ENCODE measurements at regions not wholly inside any gene's neighbourhood (a gene's known extent, or its start where the extent isn't known, plus 50 kb on each side); places are given as distances from the start of the nearest gene placed in this dataset.
"Not testable (repeated sequence)": the region's sequence is repeated elsewhere in the genome, so short reads cannot be mapped to it uniquely, and the experiment has no call there.

DNA sequence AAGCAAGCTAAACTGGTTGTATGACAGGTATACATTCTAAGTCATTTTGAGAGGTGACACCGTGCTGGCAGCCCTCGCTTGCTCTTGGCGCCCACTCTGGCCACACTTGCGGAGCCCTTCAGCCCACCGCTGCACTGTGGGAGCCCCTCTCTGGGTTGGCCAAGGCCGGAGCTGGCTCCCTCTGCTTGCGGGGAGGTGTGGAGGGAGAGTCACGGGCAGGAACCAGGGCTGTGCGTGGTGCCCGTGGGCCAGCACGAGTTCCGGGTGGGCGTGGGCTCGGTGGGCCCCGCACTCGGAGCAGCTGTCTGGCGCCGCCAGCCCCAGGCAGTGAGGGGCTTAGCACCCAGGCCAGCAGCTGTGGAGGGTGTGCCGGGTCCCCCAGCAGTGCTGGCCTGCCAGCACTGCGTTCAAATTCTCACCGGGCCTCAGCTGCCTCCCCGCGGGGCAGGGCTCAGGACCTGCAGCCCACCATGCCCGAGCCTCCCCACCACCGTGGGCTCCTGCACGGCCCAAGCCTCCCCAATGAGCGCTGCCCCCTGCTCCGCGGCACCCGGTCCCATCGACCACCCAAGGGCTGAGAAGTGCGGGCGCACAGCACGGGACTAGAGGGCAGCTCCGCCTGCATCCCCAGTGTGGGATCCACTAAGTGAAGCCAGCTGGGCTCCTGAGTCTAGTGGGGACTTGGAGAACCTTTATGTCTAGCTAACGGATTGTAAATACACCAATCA, 269.0 kb upstream of the MKLN1 start:
- DNase-seq, result not testable (repeated sequence)

DNA sequence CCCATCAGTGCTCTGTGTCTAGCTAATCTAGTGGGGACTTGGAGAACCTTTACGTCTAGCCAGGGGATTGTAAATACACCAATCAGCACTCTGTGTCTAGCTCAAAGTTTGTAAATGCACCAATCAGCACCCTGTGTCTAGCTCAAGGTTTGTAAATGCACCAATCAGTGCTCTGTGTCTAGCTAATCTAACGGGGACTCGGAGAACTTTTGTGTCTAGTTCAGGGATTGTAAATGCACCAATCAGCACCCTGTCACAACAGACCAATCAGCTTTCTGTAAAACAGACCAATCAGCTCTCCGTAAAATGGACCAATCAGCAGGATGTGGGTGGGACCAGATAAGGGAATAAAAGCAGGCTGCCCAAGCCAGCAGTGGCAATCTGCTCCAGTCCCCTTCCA, 268.3 kb upstream of the MKLN1 start:
- not testable (repeated sequence) for DNase-seq

DNA sequence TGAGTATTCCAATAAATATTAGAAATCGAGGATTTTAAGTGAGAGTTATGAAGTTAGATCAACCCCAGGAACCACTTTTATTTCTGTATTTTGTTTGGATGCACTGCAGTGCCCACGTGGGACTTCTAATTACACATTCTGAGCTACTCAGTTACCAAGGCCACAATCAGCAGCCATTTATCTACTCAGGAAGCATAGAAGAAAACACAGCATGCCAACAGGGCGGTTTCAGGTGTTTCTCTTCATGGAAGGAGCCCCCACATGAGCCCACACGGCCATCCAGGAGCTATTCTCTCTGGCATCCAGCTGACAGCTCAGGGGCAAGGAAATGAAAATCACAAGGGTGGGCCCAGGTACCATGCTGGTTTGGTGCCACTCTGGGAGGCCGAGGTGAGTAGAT, 266.5 kb upstream of the MKLN1 start:
- no peak for DNase-seq

DNA sequence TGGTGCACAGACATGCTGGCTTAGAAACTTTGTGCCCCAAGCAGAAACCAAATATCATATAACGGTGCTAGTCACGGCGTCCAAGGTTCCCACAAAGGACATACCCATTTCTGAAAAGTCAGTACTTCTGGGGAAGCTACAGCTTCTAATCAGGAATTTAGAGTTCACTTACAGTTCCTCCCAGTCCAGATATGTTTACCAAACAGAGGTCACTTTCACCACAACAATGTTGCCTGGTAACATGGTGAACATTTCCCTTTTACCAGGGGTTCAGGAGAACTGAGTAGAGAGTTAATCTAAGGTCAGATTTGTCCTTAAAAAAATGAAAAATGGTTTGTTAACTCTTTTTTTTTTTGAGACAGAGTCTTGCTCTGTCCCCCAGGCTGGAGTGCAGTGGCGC, 265.9 kb upstream of the MKLN1 start:
- no peak for DNase-seq

DNA sequence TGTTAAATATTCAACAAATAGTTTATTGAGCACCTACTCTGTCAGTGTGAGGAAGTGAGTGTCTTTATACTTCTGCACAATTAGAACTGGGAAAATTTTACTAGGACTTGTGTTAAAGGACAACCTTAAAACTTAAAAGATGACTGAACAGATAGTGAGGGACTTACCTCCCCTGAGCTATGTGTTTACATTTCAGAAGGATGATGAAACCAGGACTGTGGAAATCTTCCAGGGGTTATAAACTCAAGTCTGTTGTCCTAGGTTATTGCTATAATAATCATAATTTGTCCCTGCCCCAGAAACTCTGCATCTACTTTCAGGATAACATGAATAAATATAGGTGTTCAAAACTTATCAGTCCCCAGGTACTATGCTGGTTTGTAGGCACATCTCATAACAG, 261.0 kb upstream of the MKLN1 start:
- DNase-seq, result no peak

DNA sequence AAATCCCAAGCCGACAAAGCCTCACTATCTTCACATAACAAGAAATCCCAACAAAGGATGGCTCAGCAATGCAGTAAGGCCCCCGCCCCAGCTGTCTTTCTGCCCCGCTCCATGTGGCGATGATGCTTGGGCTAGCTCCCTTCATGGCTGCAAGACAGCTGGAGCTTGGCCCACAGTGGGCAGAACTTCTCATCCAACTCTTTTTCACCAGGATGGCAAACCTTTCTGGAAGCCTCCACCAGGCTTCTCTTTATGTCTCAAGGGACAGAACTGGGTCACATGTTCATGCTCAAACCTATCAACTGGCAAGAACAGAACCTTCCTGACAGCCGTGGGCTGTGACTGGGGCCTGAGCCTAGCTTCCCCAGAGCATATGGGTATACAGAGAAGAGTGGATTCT, 260.5 kb upstream of the MKLN1 start:
- no peak for DNase-seq

DNA sequence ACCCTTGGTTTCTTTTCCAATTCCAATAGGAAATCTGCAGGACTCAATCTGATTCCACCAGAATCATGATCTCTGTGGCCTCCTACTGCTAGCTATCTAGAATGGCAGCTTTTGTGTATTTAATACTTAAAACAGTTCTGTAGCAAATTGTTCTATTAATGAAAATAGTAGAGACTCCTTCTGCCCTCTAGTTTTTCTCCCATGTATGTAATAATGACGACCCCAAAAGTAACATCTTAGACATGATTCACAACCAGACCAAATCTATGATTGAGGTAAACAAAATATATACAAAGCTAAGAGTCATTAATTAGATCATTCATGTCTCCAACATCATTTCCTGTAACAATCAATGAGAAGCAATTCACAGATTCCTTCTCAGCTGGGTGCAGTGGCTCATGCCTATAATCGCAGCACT, 259.1 kb upstream of the MKLN1 start:
- DNase-seq, result no peak

DNA sequence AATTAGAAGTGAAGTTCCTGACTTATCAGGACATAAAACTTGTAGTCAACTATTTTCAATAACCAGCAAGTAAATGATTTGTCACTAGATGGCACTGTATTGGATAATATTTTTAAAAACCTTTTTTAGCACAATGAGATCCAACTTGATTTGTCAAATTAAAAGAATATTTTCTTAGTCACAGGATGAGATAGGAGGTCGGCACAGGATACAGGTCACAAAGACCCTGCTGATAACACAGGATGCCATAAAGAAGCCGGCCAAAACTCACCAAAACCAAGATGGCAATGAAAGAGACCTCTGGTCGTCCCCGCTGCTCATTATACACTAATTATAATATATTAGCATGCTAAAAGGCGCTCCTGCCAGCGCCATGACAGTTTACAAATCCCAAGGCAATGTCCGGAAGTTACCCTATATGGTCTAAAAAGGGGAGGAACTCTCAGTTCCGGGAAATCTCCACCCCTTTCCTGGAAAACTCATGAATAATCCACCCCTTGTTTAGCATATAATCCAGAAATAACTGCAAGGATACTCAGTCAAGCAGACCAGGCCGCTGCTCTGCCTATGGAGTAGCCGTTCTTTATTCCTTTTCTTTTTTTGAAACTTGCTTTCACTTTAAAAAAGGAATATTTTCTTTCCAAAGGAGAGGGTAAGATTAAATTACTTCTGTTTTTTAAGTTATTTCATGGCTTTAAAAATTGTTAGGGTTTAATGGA, 255.7 kb upstream of the MKLN1 start:
- DNase-seq, result no peak

DNA sequence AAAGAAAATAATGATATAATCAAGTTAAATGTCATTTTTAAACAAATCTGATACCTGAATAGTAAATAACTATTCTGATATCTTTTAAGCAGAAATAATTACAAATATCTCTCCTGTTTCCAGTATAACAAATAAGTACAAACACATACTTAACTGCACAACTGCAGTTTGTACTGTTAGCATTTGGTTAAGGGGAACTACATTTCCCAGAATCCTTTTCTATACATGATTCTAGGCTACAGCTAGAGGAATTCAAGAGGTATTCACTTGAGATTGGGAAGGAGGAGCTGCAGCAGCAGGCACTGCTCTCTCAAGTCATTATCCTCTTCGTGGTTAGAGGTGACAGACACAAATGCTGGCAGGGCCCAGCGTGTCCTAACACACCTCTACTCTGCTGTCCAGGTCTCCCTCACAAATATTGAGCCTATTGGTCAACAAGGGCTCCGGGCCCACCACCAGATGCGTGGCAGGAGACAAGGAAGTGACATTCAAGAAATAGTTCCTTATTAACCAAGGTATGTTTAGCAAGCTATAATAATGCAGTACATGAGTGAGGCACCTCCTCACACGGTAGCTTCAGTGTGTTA, 255.1 kb upstream of the MKLN1 start:
- DNase-seq, result no peak

DNA sequence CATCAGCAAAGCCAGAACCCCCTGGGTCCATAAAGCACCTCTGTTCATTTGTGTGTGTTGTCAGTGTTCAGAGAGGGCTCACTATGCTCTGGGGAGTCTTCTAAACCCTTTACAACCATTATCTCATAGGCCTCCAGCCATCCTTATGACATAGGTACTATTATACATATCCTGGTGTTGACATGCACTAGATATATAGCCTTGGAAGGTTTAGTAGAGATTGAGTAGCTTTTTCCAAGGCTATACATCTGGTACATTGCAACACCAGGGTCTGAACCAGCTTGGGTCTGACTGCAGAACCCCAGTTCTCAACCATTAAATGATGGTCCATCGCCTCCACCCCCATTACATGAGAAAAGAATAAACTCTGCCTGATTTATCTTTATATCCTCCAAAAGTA, 253.6 kb upstream of the MKLN1 start:
- no peak for DNase-seq

DNA sequence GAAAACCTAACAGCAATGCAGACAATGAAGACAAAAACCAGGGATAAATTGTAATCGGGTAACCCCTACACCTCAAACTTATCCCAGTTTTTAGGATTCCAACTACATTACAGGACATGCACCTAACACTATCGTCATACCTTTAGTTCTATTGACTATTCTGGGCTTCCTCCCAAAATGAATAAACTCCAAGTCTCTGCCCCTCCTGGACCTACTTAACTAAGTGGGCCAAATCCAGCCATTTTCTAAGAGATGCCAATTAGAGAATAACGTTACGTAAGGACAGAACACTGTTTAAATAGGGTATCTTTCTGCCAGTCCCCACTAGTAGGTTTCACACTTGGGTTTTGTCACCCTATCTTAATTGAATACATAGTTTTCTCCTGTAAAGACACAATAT, 253.1 kb upstream of the MKLN1 start:
- DNase-seq, result no peak

DNA sequence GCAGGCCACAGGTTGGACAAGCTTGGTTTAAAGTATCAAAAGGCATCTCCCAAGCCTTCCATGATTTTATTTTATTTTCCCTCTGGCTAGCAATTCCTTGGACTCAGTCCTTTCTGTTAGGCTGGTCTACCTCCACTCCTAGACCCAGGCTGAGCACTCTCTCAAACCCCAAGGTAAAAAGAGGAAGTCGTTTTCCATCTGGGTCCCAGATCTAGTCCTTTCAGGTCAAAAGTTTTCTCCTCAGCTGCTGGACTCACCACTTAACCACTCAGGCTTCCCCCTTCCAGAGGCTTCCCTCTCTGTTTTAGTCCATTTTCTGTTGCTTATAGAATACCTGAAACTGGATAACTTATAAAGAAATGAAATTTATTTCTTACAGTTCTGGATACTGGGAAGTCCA, 252.3 kb upstream of the MKLN1 start:
- DNase-seq, result no peak

DNA sequence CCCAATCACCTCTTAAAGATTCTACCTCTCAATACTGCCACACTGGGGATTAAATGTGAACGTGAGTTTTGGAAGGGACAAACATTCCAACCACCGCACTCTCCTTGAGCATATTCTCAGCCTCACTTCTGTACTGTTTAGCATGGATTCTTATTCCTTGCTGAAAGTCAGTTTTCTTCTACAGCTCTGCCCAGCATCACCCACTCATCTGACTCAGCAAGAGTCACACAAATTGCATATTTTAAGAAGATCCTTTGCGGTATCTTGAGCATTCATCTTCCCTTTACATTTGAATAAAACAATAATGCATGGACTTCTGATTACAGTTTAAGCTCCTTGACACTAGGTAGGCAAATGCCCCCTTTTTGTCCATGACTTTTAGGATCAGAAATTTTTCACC, 251.6 kb upstream of the MKLN1 start:
- no peak for DNase-seq

DNA sequence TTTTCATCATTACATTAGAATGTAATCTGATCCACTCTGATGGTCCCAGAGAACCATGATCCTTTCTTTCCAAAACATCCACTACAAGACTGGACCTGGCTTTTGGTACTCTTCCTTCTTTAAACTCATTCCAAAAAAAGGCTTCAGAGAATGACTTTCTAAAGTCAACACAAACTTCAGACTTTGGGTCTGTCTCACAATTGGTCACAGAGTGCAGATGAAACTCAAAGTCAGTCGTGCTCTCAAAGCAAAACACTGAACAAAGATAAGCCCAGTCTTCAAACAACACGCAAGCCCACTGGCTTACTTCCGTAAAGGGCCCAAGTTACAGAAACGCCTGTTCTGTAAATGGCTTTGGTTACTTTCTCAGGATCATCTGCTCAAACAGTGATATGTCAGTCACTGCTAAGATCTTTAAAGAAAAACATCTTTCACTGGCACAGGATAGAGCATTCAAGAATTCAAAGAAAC, 250.9 kb upstream of the MKLN1 start:
- no peak for DNase-seq

DNA sequence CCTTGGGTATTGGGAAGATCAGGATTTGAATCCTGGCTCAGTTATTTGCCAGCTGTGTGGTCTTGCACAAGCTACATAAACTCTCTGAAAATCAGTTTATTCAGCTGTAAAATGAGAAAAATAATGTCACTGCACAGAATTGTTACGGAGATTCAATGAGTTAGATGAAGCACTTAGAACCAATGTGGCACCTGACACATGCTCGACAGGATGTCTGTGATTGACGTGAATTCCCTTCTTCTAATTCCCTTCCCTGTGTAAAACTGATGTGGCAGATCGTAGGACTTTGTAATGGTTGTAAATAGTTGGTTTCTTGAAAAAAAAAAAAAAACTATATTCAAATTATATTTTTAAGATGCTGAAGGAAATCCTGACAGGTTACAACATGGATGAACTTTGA, 249.9 kb upstream of the MKLN1 start:
- DNase-seq, result no peak

DNA sequence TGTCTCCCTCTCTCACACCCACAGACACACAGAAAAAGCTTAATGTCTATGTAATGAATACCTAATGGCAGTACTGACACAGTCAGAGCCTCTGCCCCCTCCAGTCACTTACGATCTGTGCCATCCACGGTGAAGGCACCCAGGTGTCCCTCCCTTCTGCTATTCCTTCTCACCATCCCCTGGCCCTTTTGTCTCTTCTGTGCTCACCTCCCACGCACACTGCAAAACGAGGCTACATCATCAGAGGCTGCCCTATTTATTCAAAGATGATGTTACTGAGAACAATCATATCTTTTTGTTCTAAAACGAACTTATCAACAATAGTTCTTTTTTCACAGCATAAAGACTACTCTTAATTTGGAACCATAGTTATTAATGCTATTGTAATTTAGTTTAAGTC, 246.9 kb upstream of the MKLN1 start:
- no peak for DNase-seq

DNA sequence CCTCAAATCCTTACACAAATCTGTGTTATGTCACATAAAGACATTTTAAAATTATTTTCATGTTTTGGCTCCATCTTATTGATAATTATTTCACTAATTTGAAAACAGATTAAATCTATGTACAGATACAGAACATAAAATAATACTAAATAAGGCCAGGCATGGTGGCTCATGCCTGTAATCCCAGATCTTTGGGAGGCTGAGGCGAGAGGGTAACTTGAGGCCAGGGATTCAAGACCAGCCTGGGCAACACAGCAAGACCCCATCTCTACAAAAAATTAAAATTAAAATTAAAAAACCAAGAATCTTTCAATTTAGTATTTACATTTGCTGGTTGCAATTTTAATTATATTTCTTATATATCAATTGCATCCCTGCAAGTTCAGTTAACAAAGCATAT, 246.4 kb upstream of the MKLN1 start:
- DNase-seq, result no peak

DNA sequence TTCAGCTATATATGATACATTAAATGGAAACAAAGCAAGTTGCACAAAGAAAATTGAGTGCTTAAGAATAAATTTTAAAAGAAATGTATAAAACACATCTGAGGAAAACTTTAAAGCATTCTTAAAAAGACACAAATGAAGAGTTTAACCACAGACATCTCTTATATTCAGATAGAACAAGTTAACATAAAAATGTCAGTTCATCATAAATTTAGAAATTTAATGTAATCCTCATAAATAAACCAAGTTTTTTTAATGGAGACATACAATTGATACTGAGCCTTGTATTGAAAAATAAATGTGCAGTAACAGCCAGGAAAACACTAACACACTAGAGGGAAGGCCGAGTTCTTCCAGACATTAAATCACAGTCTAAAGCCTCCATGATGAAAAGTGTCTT, 243.9 kb upstream of the MKLN1 start:
- no peak for DNase-seq

DNA sequence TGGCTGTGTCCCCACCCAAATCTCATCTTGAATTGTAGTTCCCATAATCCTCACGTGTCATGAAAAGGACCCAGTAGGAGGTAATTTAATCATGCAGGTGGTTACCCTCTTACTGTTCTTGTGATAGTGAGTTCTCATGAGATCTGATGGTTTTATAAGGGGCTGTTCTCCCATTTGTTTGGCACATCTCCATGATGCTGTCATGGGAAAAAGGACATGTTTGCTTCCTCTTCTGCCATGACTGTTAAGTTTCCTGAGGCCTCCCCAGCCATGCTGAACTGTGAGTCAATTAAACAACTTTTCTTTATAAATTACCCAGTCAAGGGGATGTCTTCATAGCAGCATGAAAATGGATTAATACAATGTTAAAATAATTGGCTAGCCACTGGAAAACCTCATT, 243.3 kb upstream of the MKLN1 start:
- not testable (repeated sequence) for DNase-seq

DNA sequence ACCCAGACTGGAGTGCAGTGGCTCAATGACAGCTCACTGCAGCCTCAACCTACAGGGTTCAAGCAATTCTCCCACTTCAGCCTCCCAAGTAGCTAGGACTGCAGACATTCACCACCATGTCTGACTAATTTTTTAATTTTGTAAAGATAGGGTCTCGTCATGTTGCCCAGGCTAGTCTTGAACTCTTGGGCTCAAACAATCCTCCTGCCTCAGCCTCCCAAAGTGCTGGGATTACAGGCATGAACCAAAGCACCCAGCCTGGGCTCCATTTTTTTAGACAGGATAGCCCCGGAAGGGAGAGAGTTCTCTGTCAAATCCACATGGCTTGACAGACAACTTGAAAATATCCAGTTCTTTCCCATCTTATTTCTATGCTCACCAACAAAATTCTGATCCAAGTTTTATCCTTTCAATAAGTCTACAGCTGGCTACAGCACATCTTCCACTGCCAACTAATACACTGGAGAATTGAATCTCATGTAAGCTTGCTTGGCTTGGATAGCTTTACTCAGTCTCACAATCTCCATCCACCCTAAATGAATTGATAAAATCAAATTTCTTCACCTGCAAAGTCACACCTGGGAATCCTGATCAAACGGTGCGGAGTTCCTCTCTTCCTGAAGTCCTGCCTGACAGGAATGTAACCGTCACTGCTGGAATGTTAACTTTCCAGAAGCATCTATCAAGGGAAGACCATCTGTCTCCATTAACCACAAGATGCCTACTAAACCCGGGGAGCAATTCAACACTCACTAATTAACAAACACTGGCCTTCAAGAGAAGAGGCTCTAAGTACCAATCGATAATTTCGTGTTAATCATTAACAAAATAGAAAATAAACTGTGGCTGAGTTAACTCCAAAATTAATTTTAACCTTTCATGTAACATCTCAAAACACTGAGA, 239.7 kb upstream of the MKLN1 start:
- no peak for DNase-seq

DNA sequence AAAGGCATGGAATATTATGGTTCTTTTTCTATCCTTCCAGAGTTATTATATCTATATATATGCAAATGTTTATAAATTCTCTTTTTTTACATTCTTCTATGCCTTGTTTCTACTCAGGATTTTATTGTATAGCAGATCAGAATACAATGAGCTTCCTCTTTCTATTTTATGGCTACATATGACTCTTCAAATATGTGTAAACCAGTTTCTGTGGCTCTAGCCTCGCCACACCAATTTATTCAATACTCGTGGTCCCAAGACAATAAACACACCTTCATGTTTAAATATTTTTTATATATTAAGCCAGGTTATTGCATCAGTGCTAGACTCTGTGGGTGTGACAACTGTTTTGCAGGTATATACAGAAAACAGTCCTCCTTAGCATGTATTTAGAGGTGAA, 237.5 kb upstream of the MKLN1 start:
- no peak for DNase-seq

DNA sequence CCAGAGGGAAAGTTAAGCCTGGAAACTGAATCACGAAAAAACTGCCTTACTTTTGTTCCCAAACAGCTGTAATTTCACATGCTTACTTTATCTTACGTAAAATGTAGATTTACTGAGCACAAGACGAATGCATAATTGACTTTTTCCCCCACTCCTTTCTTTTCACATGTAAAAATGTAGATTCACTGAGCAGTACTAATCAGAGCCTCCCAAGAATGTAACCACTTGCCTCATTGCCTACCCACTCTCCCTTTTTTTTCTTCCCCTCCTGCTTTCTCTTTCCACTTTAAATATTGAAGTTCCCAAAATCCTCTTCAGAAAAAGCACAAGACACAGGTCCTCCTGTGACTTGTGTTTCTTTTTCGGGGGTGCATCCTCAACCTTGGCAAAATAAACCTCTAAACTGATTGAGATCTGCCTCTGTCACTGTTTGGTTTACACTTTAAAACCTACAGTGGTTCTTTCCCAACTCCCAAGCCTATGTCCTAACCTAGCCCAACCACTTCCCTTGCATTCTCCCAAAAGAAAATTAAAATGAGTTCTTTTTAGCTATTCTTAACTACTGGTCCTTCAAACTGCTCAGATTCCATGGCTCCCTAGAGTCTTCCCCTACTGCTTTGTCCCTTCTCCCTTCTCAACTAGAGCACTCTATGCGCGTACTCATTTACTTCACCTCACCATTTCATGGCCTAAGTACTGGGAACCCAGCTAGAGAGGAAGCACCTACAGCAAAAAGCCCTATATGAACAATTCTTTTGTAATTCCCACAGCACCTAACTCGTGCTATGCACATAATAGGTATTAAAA, 236.6 kb upstream of the MKLN1 start:
- DNase-seq, result no peak

Measured in activated naive CD4-positive, alpha-beta T cell (primary cell).